K562 (cell line): ENCODE measurements at regions not wholly inside any gene's neighbourhood (a gene's known extent, or its start where the extent isn't known, plus 50 kb on each side); places are given as distances from the start of the nearest gene placed in this dataset.

Experiments
- ATAC-seq: fragments of 200-7000 bp; cut with Tn5 transposase; 3 replicates; pipeline ENCODE4 v1.9.1; 2020; ENCODE audit warnings: moderate library complexity
- BruUV-seq: library from RNA; stranded (reverse); fragments of 400-500 nt; replicated peaks from 2 replicates; lab custom pipeline; 2021; lab: Mats Ljungman, UMichigan
- CTCF ChIA-PET: fragments of 300-600 bp; formaldehyde crosslinking; extraction: SDS; loops from one replicate; lab custom pipeline; 2021; ENCODE audit warnings: low intra/inter-chr PET ratio; lab: Yijun Ruan, JAX
- POLR2A ChIA-PET: fragments of 300-600, 350-650 bp; sonication (Branson Sonifier 250); formaldehyde crosslinking; extraction: SDS; loops from one replicate; lab custom pipeline; 2021; ENCODE audit warnings: antibody characterized with exemption, inconsistent platforms; lab: Yijun Ruan, JAX
- DNase-seq, 4 experiments: peaks; one replicate each; pipeline versions ENCODE4 v3.0.0 to v3.0.0-alpha.2; 2011 to 2018; ENCODE audit warnings: low spot score in 3 of 4, mixed read lengths in 3 of 4; ENCODE audit errors: extremely low read depth in 1 of 4
- FAIRE-seq: peaks from 2 replicates; lab custom pipeline; 2011; peaks lifted over from hg19 to GRCh38; lab: Jason Lieb, UNC
- H2AFZ ChIP-seq: 2 replicates; pipeline ENCODE4 v1.6.0; 2011; ENCODE audit warnings: low read depth, low read length, control low read depth, inconsistent platforms
- H3K27ac ChIP-seq: fragments of 200-600 bp; 3 replicates; pipeline ENCODE4 v1.8.0; 2011; ENCODE audit warnings: low read depth, mild to moderate bottlenecking, control low read depth, inconsistent platforms, low read length, moderate library complexity, mixed read lengths; ENCODE audit errors: extremely low read depth
- H3K27me3 ChIP-seq, 2 experiments: fragments of 300-600 bp in 1 of 2; 2 replicates in 1 of 2; 3 replicates in 1 of 2; pipeline versions ENCODE4 v1.6.0 to v1.8.0; 2011; ENCODE audit warnings: inconsistent platforms in 2 of 2, low read length in 2 of 2, mild to moderate bottlenecking in 1 of 2, mixed read lengths in 1 of 2, moderate library complexity in 1 of 2; ENCODE audit not compliant: control insufficient read depth in 2 of 2, insufficient read depth in 2 of 2
- H3K36me3 ChIP-seq: fragments of 300-600 bp; 3 replicates; pipeline ENCODE4 v1.8.0; 2011; ENCODE audit warnings: mild to moderate bottlenecking, low read length, inconsistent platforms; ENCODE audit not compliant: control insufficient read depth, insufficient read depth
- H3K4me1 ChIP-seq, 2 experiments: fragments of 200-600 bp in 1 of 2; replicated peaks in 1 of 2; 2 replicates in 1 of 2; 3 replicates in 1 of 2; pipeline versions ENCODE4 v1.5.1 to v1.8.0; 2011; ENCODE audit warnings: inconsistent platforms in 2 of 2, low read length in 2 of 2, mild to moderate bottlenecking in 1 of 2, mixed read lengths in 1 of 2, moderate library complexity in 1 of 2; ENCODE audit not compliant: control insufficient read depth in 2 of 2, insufficient read depth in 2 of 2
- H3K4me2 ChIP-seq: 2 replicates; pipeline ENCODE4 v1.6.1; 2011; ENCODE audit warnings: low read length, control low read depth, inconsistent platforms, mixed read lengths; ENCODE audit not compliant: insufficient read depth
- H3K4me3 ChIP-seq: fragments of 200-600 bp; sonication (generic), shearing (Covaris generic); 2 replicates; pipeline ENCODE4 v1.5.1; 2016; ENCODE audit warnings: control low read depth, inconsistent platforms
- H3K79me2 ChIP-seq: fragments of 200-600 bp; 3 replicates; pipeline ENCODE4 v1.8.0; 2011; ENCODE audit warnings: low read length, inconsistent platforms; ENCODE audit not compliant: control insufficient read depth, insufficient read depth
- H3K9ac ChIP-seq, 2 experiments: 2 replicates each; pipeline versions ENCODE4 v1.6.0 to v1.6.1; 2011; ENCODE audit warnings: low read depth in 2 of 2, low read length in 2 of 2, control low read depth in 1 of 2, inconsistent platforms in 1 of 2, mild to moderate bottlenecking in 1 of 2, mixed read lengths in 1 of 2; ENCODE audit not compliant: insufficient read depth in 1 of 2
- H3K9me1 ChIP-seq: one replicate; pipeline ENCODE4 v1.6.0; 2011; ENCODE audit warnings: inconsistent platforms, mild to moderate bottlenecking, low read length, moderate library complexity; ENCODE audit not compliant: control insufficient read depth, insufficient read depth
- H3K9me3 ChIP-seq: replicated peaks from 2 replicates; pipeline ENCODE4 v1.5.1; 2011; ENCODE audit warnings: low read depth, low read length, inconsistent platforms; ENCODE audit not compliant: control insufficient read depth, insufficient read depth
- H4K20me1 ChIP-seq: replicated peaks from 2 replicates; pipeline ENCODE4 v1.6.1; 2011; ENCODE audit warnings: low read length, inconsistent platforms, mixed read lengths; ENCODE audit not compliant: control insufficient read depth, insufficient read depth
- ADNP ChIP-seq: fragments of 200-800 bp; sonication (Bioruptor generic); IDR thresholded peaks from 2 replicates; pipeline ENCODE4 v1.6.1; 2016; ENCODE audit warnings: missing genetic modification characterization, missing compliant biosample characterization
- HOXB6 ChIP-seq: fragments of 250-450 bp; sonication (Bioruptor Pico); IDR thresholded peaks from 2 replicates; pipeline ENCODE4 v1.5.1; 2022; ENCODE audit warnings: mild to moderate bottlenecking, borderline replicate concordance
- MBD2 ChIP-seq: sonication (generic); IDR thresholded peaks from 2 replicates; pipeline ENCODE4 v1.6.1; 2016; ENCODE audit warnings: low read depth, borderline replicate concordance
- MCM3 ChIP-seq: fragments of 450-650 bp; IDR thresholded peaks from 2 replicates; pipeline ENCODE4 v1.6.1; 2016
- MTA3 ChIP-seq: fragments of 450-650 bp; formaldehyde crosslinking; IDR thresholded peaks from 2 replicates; pipeline ENCODE4 v1.6.1; 2017; ENCODE audit warnings: mild to moderate bottlenecking, borderline replicate concordance
- MTF1 ChIP-seq: fragments of 250-450 bp; sonication (Bioruptor Pico); IDR thresholded peaks from 2 replicates; pipeline ENCODE4 v1.9.0; 2021; ENCODE audit warnings: moderate library complexity, mild to moderate bottlenecking, inconsistent platforms, borderline replicate concordance
- NR2C2 ChIP-seq, 2 experiments: fragments of 200-800 bp in 1 of 2; sonication (Bioruptor generic) in 1 of 2; sonication (generic) in 1 of 2; formaldehyde crosslinking in 1 of 2; IDR thresholded peaks; 2 replicates each; pipeline versions ENCODE4 v1.6.1 to v1.8.0; 2016 to 2022; ENCODE audit warnings: mild to moderate bottlenecking in 1 of 2, missing compliant biosample characterization in 1 of 2, missing genetic modification characterization in 1 of 2, missing genetic modification reagents in 1 of 2
- NR2F6 ChIP-seq: fragments of 450-650 bp; formaldehyde crosslinking; IDR thresholded peaks from 2 replicates; pipeline ENCODE4 v1.4.0; 2020; ENCODE audit warnings: mild to moderate bottlenecking
- POLR2AphosphoS5 ChIP-seq: IDR thresholded peaks from 2 replicates; pipeline ENCODE4 v1.6.1; 2011; ENCODE audit warnings: mild to moderate bottlenecking, low read depth, low read length, moderate library complexity; ENCODE audit not compliant: control insufficient read depth, insufficient read depth
- PYGO2 ChIP-seq: fragments of 450-650 bp; IDR thresholded peaks from 2 replicates; pipeline ENCODE4 v1.6.1; 2016; ENCODE audit warnings: mild to moderate bottlenecking, missing genetic modification characterization, moderate library complexity, missing compliant biosample characterization
- TEAD1 ChIP-seq, 2 experiments: fragments of 450-650 bp in 1 of 2; sonication (generic) in 1 of 2; formaldehyde crosslinking; IDR thresholded peaks; 2 replicates each; pipeline versions ENCODE4 v1.4.0 to v1.8.0; 2020 to 2022; ENCODE audit warnings: mild to moderate bottlenecking in 2 of 2, missing genetic modification reagents in 1 of 2
- U2AF1 ChIP-seq: fragments of 200-400 bp; formaldehyde crosslinking; optimal IDR thresholded peaks from 2 replicates; pipeline ENCODE3; 2017; ENCODE audit warnings: mild to moderate bottlenecking, low read depth, low read length, moderate library complexity
- XRCC4 ChIP-seq: IDR thresholded peaks from one replicate; pipeline ENCODE4 v1.6.1; 2011; ENCODE audit not compliant: insufficient read depth, insufficient read length; ENCODE audit errors: extremely low read depth
- YY1 ChIP-seq, 3 experiments: IDR thresholded peaks; 2 replicates each; pipeline ENCODE4 v1.6.1; 2011; ENCODE audit warnings: low read length in 2 of 3, mild to moderate bottlenecking in 2 of 3, moderate library complexity in 2 of 3, borderline replicate concordance in 1 of 3, control low read depth in 1 of 3, low read depth in 1 of 3; ENCODE audit not compliant: insufficient read depth in 3 of 3, insufficient replicate concordance in 2 of 3, control insufficient read depth in 1 of 3, insufficient read length in 1 of 3; ENCODE audit errors: extremely low read depth in 1 of 3
- ZKSCAN3 ChIP-seq: fragments of 250-450 bp; sonication (Bioruptor Pico); IDR thresholded peaks from 2 replicates; pipeline ENCODE4 v1.4.0; 2020
- ZNF140 ChIP-seq: fragments of 250-450 bp; sonication (Bioruptor Pico); IDR thresholded peaks from 2 replicates; pipeline ENCODE4 v1.8.0; 2021; ENCODE audit warnings: moderate library complexity, mild to moderate bottlenecking, inconsistent platforms
- ZNF561 ChIP-seq: fragments of 450-650 bp; formaldehyde crosslinking; conservative IDR thresholded peaks from 2 replicates; pipeline ENCODE4 v1.4.0; 2020; ENCODE audit warnings: mild to moderate bottlenecking, moderate library complexity
- ZNF699 ChIP-seq: fragments of 250-450 bp; sonication (Bioruptor Pico); IDR thresholded peaks from 2 replicates; pipeline ENCODE4 v1.8.0; 2021; ENCODE audit warnings: mild to moderate bottlenecking, moderate library complexity; ENCODE audit not compliant: insufficient replicate concordance
- WGBS: fragments of 100-300 bp; shearing (Covaris generic); methylation state at CpG from one replicate; pipeline ENCODE4 v1.1.6; 2016; ENCODE audit warnings: low coverage, mixed read lengths; ENCODE audit not compliant: insufficient coverage; ENCODE audit errors: missing lambda C conversion rate; 5-methylcytosine and 5-hydroxymethylcytosine counted together
- in situ Hi-C: fragments of 300-500 bp; cut with MboI; formaldehyde crosslinking; loops from 4 replicates; pipeline ENCODE4 v1.15.0; 2018; ENCODE audit warnings: inconsistent platforms, mixed read lengths
- intact Hi-C: fragments of 100-400 bp; cut with micrococcal nuclease; formaldehyde crosslinking; loops from 2 replicates; pipeline ENCODE4 v1.14.2; 2022
- TF ChIP-seq, protein P1 (sequence below), 2 experiments: fragments of 450-650 bp in 1 of 2; sonication (generic) in 1 of 2; formaldehyde crosslinking; conservative IDR thresholded peaks; 2 replicates each; pipeline versions ENCODE4 v1.4.0 to v1.8.1; 2020 to 2022; ENCODE audit warnings: mild to moderate bottlenecking in 1 of 2, missing genetic modification reagents in 1 of 2

DNA sequence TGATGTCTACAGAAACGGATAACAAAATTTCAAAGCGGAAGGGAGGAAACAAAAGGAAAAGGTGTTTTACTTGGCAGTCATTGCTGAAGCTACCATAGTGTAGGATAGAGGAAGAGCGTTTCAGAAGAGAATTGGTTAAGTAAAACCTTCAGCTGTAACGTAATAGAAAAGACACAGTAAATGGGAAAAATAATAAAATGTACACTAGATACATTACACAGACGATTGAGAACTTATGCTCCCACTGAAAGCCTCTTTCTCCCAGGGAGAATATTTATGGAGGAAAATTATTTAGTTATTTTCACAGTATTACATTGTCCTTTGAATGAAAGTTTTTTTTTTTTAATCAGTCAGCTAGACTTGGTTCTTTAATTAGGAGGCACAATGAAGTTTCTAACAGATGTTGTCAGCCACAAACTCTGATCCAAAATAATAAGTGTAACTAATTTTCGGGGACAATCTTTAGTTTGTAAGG, 90.7 kb upstream of the PRDM1 start:
- no peak overlapping the region for H3K4me2 ChIP-seq
- no peak for ATAC-seq
- H2AFZ ChIP-seq, result no peak overlapping the region
- no peak overlapping the region for H3K9ac ChIP-seq
- H3K9me3 ChIP-seq, result 0 out of 2 replicates have a peak, but pooled peaks cover 3% of the 10 kb centered on the region
- no peak overlapping the region for H3K4me3 ChIP-seq
- no peaks in the 10 kb centered on the region for H3K36me3 ChIP-seq
- FAIRE-seq, result no peak
- intact Hi-C loops (no loop called here), in situ Hi-C loops (no loop called here)
- WGBS, result 30% methylated on average over 6 of the region's 6 CpGs
- H3K27ac ChIP-seq, result no peak overlapping the region
- no peak for DNase-seq
- ChIA-PET POLR2A (interaction anchor here (0.6 kb wide), 1 partner anchor 12 kb away, joined by 3 read pairs; no protein-coding TSS in a partner anchor), CTCF (no interaction called here)
- peaks cover 3 to 13% of the 10 kb centered on the region in 2 experiments; a peak in 4 of 5 replicates for H3K4me1 ChIP-seq
- H3K9me1 ChIP-seq, result no peaks in the 10 kb centered on the region
- H3K27me3 ChIP-seq, result no peaks in the 10 kb centered on the region
- TF ChIP-seq YY1 (IDR thresholded peaks at IDR 0.05; ENCODE audit: borderline replicate concordance in 1 of 3, control insufficient read depth in 1 of 3, extremely low read depth in 1 of 3, insufficient read depth in 3 of 3, insufficient read length in 1 of 3, insufficient replicate concordance in 2 of 3, low read depth in 1 of 3, low read length in 2 of 3), result no peak
- TF ChIP-seq U2AF1, result no peak
- no peak for TF ChIP-seq ADNP
- no peak for TF ChIP-seq MCM3
- no peak for TF ChIP-seq POLR2AphosphoS5
- TF ChIP-seq HOXB6 (CRISPR knock-in tag), result no peak
- no peak for TF ChIP-seq PYGO2
- TF ChIP-seq ZNF140 (CRISPR knock-in tag), result no peak
- TF ChIP-seq MBD2, result no peak
- no peak for TF ChIP-seq MTF1 (CRISPR knock-in tag)
- TF ChIP-seq ZKSCAN3, result no peak
- TF ChIP-seq ZNF699 (CRISPR knock-in tag), result no peak
- TF ChIP-seq, protein P1, sequence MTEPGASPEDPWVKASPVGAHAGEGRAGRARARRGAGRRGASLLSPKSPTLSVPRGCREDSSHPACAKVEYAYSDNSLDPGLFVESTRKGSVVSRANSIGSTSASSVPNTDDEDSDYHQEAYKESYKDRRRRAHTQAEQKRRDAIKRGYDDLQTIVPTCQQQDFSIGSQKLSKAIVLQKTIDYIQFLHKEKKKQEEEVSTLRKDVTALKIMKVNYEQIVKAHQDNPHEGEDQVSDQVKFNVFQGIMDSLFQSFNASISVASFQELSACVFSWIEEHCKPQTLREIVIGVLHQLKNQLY (CRISPR knock-in tag; conservative IDR thresholded peaks at IDR 0.05), result no peak
- TF ChIP-seq NR2C2 (CRISPR knock-in tag; IDR thresholded peaks at IDR 0.05), result no peak
- TF ChIP-seq NR2C2 (tag; IDR thresholded peaks at IDR 0.05), result no peak
- TF ChIP-seq TEAD1 (CRISPR knock-in tag; IDR thresholded peaks at IDR 0.05), result no peak
- TF ChIP-seq ZNF561 (CRISPR knock-in tag), result no peak
- no peak for TF ChIP-seq MTA3
- no peak for TF ChIP-seq NR2F6
- no peak for TF ChIP-seq XRCC4
- BruUV-seq, result no TSS peak
- no peaks in the 10 kb centered on the region for H3K79me2 ChIP-seq
- H4K20me1 ChIP-seq, result no peaks in the 10 kb centered on the region
